HCT116 (cell line): ENCODE measurements at regions not wholly inside any gene's neighbourhood (a gene's known extent, or its start where the extent isn't known, plus 50 kb on each side); places are given as distances from the start of the nearest gene placed in this dataset.

Source experiments
- CEBPB ChIP-seq: IDR thresholded peaks from 2 replicates; pipeline ENCODE4 v1.6.1; 2012; ENCODE audit warnings: low read depth
- CTCF ChIP-seq, 3 experiments: fragments of 200-600 bp in 1 of 3; sonication (generic) in 1 of 3; IDR thresholded peaks in 2 of 3; conservative IDR thresholded peaks in 1 of 3; 2 replicates each; pipeline ENCODE4 v1.5.1; 2012 to 2017; ENCODE audit warnings: low read depth in 2 of 3, low read length in 2 of 3, antibody characterized with exemption in 1 of 3, borderline replicate concordance in 1 of 3, control low read depth in 1 of 3, mild to moderate bottlenecking in 1 of 3, mixed read lengths in 1 of 3, mixed run types in 1 of 3, moderate library complexity in 1 of 3; ENCODE audit not compliant: insufficient read depth in 1 of 3
- EGR1 ChIP-seq: IDR thresholded peaks from 2 replicates; pipeline ENCODE4 v1.6.1; 2012; ENCODE audit warnings: low read depth
- ELF1 ChIP-seq: IDR thresholded peaks from 2 replicates; pipeline ENCODE4 v1.6.1; 2012; ENCODE audit warnings: low read depth, borderline replicate concordance
- EZH2 ChIP-seq: fragments of 200-600 bp; sonication (generic); IDR thresholded peaks from 2 replicates; pipeline ENCODE4 v1.6.1; 2017; ENCODE audit warnings: antibody characterized with exemption, mixed run types
- EZH2phosphoT487 ChIP-seq: fragments of 200-600 bp; IDR thresholded peaks from 2 replicates; pipeline ENCODE4 v1.6.1; 2018; ENCODE audit warnings: antibody characterized with exemption, borderline replicate concordance
- FOSL1 ChIP-seq: IDR thresholded peaks from 2 replicates; pipeline ENCODE4 v1.6.1; 2012; ENCODE audit warnings: low read depth
- MAX ChIP-seq: IDR thresholded peaks from 2 replicates; pipeline ENCODE4 v1.6.1; 2012
- POLR2A ChIP-seq: IDR thresholded peaks from 2 replicates; pipeline ENCODE4 v1.7.0; 2011; ENCODE audit warnings: borderline replicate concordance; ENCODE audit not compliant: insufficient read depth, insufficient read length; ENCODE audit errors: extremely low read depth
- POLR2AphosphoS5 ChIP-seq: IDR thresholded peaks from 2 replicates; pipeline ENCODE4 v1.6.1; 2011; ENCODE audit warnings: mild to moderate bottlenecking, low read depth, low read length, moderate library complexity
- RAD21 ChIP-seq: IDR thresholded peaks from 2 replicates; pipeline ENCODE4 v1.6.1; 2012; ENCODE audit warnings: low read depth, mild to moderate bottlenecking
- SIN3A ChIP-seq: IDR thresholded peaks from 2 replicates; pipeline ENCODE4 v1.6.1; 2012; ENCODE audit warnings: low read depth
- ZNF274 ChIP-seq: fragments of 200-500 bp; sonication (Bioruptor generic); IDR thresholded peaks from 2 replicates; pipeline ENCODE4 v1.6.1; 2014; ENCODE audit warnings: mild to moderate bottlenecking, low read depth, low read length, inconsistent platforms
- TF ChIP-seq, protein P1 (sequence below): IDR thresholded peaks from 2 replicates; pipeline ENCODE4 v1.6.1; 2011; ENCODE audit warnings: mild to moderate bottlenecking, low read length, moderate library complexity; ENCODE audit not compliant: insufficient replicate concordance; ENCODE audit errors: extremely low read depth

DNA sequence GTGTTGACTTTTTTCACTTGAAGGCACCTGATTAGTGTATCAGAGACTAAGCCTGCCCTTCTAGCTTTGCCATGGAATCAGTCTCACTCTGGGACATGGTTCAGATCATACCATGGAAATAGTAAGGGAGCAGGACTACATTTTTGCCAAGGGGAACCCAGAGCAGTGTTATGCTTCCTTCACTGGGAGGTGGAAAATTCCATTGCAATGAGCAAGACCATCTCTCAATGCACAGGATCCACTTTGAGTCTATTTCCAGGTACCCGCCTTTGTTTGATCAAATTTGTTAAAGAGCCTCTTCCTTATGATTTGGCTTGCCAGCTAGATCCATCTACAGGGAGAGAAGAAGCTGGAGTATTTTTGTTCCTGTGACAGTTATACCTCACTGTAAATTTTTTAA is 395.8 kb downstream of the MTX2 start:
- TF ChIP-seq ELF1 (no peak), POLR2AphosphoS5 (no peak), CTCF (IDR thresholded peaks at IDR 0.05 in 2 of 3, conservative IDR thresholded peaks at IDR 0.05 in 1 of 3; ENCODE audit: borderline replicate concordance in 1 of 3, insufficient read depth in 1 of 3, low read depth in 2 of 3, low read length in 2 of 3) (no peak), ZNF274 (no peak), POLR2A (no peak), RAD21 (no peak), EZH2 (no peak), CEBPB (no peak), EGR1 (no peak), SIN3A (no peak), MAX (no peak), FOSL1 (no peak), EZH2phosphoT487 (no peak)
- TF ChIP-seq, protein P1, sequence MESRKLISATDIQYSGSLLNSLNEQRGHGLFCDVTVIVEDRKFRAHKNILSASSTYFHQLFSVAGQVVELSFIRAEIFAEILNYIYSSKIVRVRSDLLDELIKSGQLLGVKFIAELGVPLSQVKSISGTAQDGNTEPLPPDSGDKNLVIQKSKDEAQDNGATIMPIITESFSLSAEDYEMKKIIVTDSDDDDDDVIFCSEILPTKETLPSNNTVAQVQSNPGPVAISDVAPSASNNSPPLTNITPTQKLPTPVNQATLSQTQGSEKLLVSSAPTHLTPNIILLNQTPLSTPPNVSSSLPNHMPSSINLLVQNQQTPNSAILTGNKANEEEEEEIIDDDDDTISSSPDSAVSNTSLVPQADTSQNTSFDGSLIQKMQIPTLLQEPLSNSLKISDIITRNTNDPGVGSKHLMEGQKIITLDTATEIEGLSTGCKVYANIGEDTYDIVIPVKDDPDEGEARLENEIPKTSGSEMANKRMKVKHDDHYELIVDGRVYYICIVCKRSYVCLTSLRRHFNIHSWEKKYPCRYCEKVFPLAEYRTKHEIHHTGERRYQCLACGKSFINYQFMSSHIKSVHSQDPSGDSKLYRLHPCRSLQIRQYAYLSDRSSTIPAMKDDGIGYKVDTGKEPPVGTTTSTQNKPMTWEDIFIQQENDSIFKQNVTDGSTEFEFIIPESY = no peak
